Memory B cell (primary cell): ENCODE measurements at regions not wholly inside any gene's neighbourhood (a gene's known extent, or its start where the extent isn't known, plus 50 kb on each side); places are given as distances from the start of the nearest gene placed in this dataset.
"Not testable (repeated sequence)": the region's sequence is repeated elsewhere in the genome, so short reads cannot be mapped to it uniquely, and the experiment has no call there.

Experiments
- ATAC-seq: fragments of 150-1000 bp; cut with Tn5 transposase; 2 replicates; pipeline ENCODE4 v1.10.0; 2021; ENCODE audit warnings: low read depth, mild to moderate bottlenecking, moderate library complexity
- DNase-seq, 2 donors: peaks; one replicate each; pipeline ENCODE4 v3.0.0; 2022; ENCODE audit warnings: low spot score in 2 of 2
- H3K27ac Mint-ChIP-seq: one replicate; pipeline ENCODE4 v1.8.0; 2022; ENCODE audit warnings: mild to moderate bottlenecking, moderate library complexity, mixed read lengths
- H3K27me3 Mint-ChIP-seq: one replicate; pipeline ENCODE4 v1.8.0; 2022; ENCODE audit warnings: mixed read lengths
- H3K36me3 Mint-ChIP-seq: one replicate; pipeline ENCODE4 v1.8.0; 2022; ENCODE audit warnings: mild to moderate bottlenecking, mixed read lengths
- H3K4me1 Mint-ChIP-seq: one replicate; pipeline ENCODE4 v1.8.0; 2022; ENCODE audit warnings: mixed read lengths
- H3K4me3 Mint-ChIP-seq: one replicate; pipeline ENCODE4 v1.8.0; 2022; ENCODE audit warnings: mild to moderate bottlenecking, moderate library complexity, mixed read lengths
- H3K9me3 Mint-ChIP-seq: one replicate; pipeline ENCODE4 v1.8.0; 2022; ENCODE audit warnings: mixed read lengths

DNA sequence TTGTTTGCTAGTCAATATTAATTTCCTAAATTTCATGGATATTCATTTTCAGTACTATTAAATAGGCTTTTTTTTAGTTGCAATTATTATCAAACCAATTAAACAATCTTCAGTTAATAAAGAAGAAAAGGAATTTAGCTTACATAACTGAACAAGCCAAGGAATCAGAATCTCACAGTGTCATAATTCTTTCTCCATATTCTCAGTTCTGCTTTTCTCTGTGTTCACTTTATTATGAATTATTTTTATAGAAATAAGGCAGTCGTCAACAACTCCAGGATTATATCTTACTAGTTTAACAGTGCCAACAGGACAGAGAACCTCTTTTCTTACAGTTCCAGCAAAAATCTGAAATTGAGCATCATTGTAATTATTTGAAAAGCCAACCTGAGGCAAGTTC lies 221.7 kb downstream of the CGGBP1 start:
- Mint-ChIP-seq H3K9me3 (peaks cover 2% of the 10 kb centered on the region), H3K27ac (no peak overlapping the region), H3K36me3 (peaks cover 2% of the 10 kb centered on the region), H3K27me3 (no peaks in the 10 kb centered on the region), H3K4me1 (no peaks in the 10 kb centered on the region), H3K4me3 (no peak overlapping the region)
- ATAC-seq: no peak
- DNase-seq: no peak

DNA sequence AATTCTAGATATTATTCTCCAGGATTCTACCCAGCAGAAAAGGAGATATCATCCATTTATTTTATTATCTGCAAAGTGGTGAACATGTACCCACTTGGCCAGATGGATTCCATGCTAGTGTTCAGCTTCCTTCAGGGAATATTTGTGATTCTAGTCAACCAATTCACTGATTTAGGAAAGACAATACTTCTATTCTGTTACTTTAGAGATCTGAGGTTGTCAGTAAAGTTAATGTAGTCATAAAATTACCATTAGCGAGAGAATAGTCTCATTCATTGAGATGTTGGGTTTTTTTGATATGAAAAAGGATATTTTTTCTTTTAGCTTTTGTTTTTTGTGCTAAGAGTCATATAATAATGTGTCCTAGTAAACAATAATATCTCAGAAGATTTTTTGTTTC lies 222.8 kb downstream of the CGGBP1 start:
- no peak for ATAC-seq
- DNase-seq: no peak
- Mint-ChIP-seq H3K4me1 (no peaks in the 10 kb centered on the region), H3K9me3 (peaks cover 2% of the 10 kb centered on the region), H3K27me3 (no peaks in the 10 kb centered on the region), H3K4me3 (no peak overlapping the region), H3K27ac (no peak overlapping the region), H3K36me3 (peaks cover 2% of the 10 kb centered on the region)

DNA sequence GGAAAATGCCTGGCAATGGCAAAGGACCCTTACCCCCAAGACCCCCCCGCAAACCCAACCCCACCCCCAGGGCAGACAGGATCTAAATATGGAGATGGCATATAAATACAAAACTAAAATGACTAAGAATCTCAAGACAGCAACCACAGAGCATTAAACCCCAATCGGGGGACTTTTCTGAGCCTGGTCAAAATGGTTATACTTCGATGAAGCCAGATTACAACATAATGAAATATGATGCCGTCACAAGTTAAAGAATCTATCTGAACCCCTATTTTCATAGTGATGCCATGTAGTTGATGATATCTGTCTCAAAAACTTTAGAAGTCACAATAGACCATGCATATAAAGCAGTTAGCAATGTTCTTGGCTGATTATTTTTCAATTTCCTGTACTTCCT lies 223.6 kb downstream of the CGGBP1 start:
- Mint-ChIP-seq H3K27ac (no peak overlapping the region), H3K4me1 (no peaks in the 10 kb centered on the region), H3K36me3 (peaks cover 2% of the 10 kb centered on the region), H3K27me3 (no peaks in the 10 kb centered on the region), H3K4me3 (no peak overlapping the region), H3K9me3 (peaks cover 2% of the 10 kb centered on the region)
- DNase-seq (no peak), ATAC-seq (no peak)

DNA sequence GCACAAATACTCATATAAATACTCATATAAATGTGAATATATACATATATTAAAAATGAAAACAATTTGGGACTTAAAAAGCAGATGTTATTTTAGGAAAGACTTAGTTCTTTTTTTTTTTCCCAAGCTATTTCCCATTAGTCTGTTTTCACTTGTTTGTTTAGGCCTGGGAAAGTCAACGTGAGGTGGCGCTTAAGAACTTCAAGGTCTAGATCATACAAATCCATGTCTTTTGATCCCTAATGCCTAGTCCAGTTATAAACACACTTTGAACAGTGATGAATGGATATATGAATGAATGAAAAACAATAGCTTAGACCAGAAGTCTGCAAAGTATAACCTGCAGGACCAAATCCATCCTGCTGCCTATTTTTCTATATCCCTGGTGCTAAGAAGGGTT lies 224.5 kb downstream of the CGGBP1 start:
- Mint-ChIP-seq H3K4me1 (no peaks in the 10 kb centered on the region), H3K9me3 (no peaks in the 10 kb centered on the region), H3K36me3 (no peaks in the 10 kb centered on the region), H3K27ac (no peak overlapping the region), H3K4me3 (no peak overlapping the region), H3K27me3 (no peaks in the 10 kb centered on the region)
- DNase-seq (no peak), ATAC-seq (no peak)

DNA sequence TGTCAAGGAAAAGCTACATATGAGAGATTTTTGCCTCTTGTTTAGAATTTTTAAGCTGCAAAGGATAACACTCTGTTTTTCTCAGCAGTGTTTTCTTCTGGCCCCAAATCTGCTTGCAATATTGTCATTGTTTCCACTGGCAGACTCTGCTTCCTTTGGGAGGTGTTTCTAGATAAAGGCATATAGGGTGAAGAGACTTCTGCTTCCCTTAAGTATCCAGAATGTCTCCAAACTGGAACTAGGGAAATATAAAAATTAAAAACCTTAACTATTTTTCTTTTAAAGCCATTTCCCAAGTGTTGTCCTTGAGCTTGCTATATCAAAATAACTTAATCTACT lies 225.8 kb downstream of the CGGBP1 start:
- no peak for DNase-seq
- no peak overlapping the region for H3K27ac Mint-ChIP-seq
- no peaks in the 10 kb centered on the region for H3K27me3 Mint-ChIP-seq
- ATAC-seq: no peak
- no peak overlapping the region for H3K4me3 Mint-ChIP-seq
- no peaks in the 10 kb centered on the region for H3K36me3 Mint-ChIP-seq
- no peaks in the 10 kb centered on the region for H3K4me1 Mint-ChIP-seq
- H3K9me3 Mint-ChIP-seq: no peaks in the 10 kb centered on the region

DNA sequence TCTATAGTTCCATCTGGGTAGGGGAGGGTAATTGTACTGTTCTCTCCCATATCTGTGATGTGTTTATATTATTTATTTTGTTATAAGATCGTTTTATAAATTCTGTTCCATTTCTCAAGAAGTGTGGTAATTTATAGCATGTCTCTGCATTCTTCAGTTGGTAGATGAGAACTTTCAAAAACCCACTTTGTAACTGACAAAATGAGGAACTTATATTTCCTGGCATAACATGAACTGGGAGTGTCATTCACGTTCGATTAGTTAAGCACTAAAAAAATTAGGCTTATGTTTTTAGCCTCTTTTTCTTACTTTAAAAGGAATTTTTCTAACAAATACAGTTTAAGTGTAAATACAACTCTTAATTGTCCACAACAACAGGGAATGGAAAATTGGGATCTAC lies 230.8 kb downstream of the CGGBP1 start:
- no peak for DNase-seq
- no peaks in the 10 kb centered on the region for H3K4me1 Mint-ChIP-seq
- no peaks in the 10 kb centered on the region for H3K36me3 Mint-ChIP-seq
- H3K9me3 Mint-ChIP-seq: no peaks in the 10 kb centered on the region
- H3K27me3 Mint-ChIP-seq: peaks cover 3% of the 10 kb centered on the region
- no peak for ATAC-seq
- H3K27ac Mint-ChIP-seq: no peak overlapping the region
- H3K4me3 Mint-ChIP-seq: no peak overlapping the region

DNA sequence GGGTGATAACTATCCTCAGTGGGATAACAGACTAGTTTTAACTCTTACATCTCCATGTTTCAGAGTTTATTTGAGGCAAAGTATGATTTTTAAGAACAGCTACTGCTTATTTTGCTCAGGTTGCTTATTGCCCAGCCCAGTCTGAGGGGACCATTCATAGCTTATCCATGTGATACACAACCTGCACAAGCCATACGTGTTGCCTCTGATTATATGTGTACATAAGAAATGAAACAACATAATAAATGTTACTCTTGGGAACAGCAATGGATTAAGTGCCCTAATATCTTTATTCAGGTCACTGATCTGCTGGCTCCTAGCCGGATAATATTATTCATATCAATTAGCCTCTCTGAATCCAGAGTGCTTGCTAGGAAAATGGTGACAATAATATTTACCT lies 236.2 kb downstream of the CGGBP1 start:
- H3K9me3 Mint-ChIP-seq: no peaks in the 10 kb centered on the region

DNA sequence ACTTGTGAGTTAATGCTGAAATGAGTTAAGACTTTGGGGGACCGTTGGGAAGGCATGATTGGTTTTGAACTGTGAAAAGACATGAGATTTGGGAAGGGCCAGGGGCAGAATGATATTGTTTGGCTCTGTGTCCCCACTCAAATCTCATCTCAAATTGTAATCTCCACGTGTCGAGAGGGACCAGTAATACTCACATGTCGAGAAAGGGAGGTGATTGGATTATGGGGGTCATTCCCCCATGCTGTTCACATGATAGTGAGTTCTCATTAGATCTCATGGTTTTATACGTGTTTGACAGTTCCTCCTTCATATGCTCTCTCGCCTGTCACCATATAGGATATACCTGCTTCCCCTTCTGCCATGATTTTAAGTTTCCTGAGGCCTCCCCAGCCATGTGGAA lies 245.3 kb downstream of the CGGBP1 start:
- not testable (repeated sequence) for H3K4me3 Mint-ChIP-seq, ATAC-seq, H3K4me1 Mint-ChIP-seq, H3K9me3 Mint-ChIP-seq, H3K36me3 Mint-ChIP-seq, H3K27me3 Mint-ChIP-seq, H3K27ac Mint-ChIP-seq, DNase-seq

More for the DNA sequence above, 236.2 kb downstream of the CGGBP1 start:
- Mint-ChIP-seq H3K27me3 (peaks cover 3% of the 10 kb centered on the region), H3K4me3 (no peak overlapping the region), H3K4me1 (no peaks in the 10 kb centered on the region), H3K36me3 (no peaks in the 10 kb centered on the region), H3K27ac (no peak overlapping the region)
- ATAC-seq (no peak), DNase-seq (no peak)

DNA sequence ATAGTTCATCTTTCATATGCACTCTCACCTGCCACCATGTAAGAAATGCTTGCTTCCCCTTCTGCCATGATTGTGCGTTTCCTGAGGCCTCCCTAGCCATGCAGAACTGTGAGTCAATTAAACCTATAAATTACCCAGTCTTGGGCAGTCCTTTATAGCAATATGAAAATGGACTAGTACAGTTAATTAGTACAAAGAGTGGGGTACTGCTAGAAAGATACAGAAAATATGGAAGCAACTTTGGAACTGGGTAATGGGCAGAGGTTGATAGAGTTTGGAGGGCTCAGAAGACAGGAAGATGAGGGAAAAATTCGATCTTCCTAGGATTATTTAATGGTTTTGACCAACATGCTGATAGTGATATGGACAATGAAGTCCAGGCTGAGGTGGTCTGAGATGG lies 246.9 kb downstream of the CGGBP1 start:
- H3K4me3 Mint-ChIP-seq: no peak overlapping the region
- no peaks in the 10 kb centered on the region for H3K36me3 Mint-ChIP-seq
- peaks cover 4% of the 10 kb centered on the region for H3K9me3 Mint-ChIP-seq

DNA sequence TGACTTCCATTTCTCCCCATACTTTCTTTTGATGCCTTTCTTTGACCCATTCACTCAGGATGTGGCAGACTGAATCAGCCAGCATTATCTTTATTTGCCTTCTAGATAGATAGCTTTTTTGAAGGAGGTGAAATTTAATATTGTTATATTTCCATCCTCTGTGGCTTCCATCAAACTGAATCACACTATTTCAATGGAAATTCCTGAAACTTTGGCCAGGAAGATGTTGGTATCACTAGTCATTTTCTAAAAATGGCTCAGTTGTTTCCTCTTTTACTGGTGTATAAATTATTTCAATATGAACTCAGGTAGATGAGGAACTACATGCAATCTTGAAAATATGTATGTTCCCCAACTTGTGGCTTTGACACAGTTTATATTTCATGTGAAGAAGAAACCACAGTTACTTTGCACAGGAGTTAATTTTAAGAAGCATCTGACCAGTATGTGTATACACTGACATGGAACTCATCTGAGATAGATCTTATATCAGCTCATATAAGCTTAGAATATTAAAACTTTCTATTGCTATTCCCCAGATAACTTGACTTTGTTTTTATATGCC lies 248.3 kb downstream of the CGGBP1 start:
- no peaks in the 10 kb centered on the region for H3K36me3 Mint-ChIP-seq
- no peak for DNase-seq
- no peaks in the 10 kb centered on the region for H3K4me1 Mint-ChIP-seq
- no peak overlapping the region for H3K4me3 Mint-ChIP-seq
- H3K27ac Mint-ChIP-seq: no peak overlapping the region
- no peak for ATAC-seq
- H3K9me3 Mint-ChIP-seq: peaks cover 4% of the 10 kb centered on the region
- no peaks in the 10 kb centered on the region for H3K27me3 Mint-ChIP-seq

More for the DNA sequence above, 246.9 kb downstream of the CGGBP1 start:
- H3K4me1 Mint-ChIP-seq: no peaks in the 10 kb centered on the region
- DNase-seq (no peak), ATAC-seq (no peak)
- no peaks in the 10 kb centered on the region for H3K27me3 Mint-ChIP-seq
- H3K27ac Mint-ChIP-seq: no peak overlapping the region

DNA sequence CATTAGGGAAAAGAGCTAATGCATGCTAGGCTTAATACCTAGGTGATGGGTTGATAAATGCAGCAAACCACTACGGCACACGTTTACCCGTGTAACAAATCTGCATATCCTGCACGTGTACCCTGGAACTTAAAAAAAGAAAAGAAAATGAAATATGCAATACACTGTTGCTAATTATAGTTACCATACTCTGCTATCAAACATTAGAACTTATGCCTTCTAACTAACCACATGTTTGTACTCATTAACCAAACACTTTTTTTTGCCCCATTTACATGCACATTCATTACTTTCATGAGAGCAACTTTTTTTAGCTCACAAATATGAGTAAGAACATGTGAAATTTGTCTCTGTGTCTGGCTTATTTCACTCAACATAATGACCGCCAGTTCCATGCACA lies 253.1 kb downstream of the CGGBP1 start:
- no peaks in the 10 kb centered on the region for H3K36me3 Mint-ChIP-seq
- ATAC-seq (no peak), DNase-seq (no peak)
- no peak overlapping the region for H3K4me3 Mint-ChIP-seq
- H3K27me3 Mint-ChIP-seq: peaks cover 3% of the 10 kb centered on the region
- peaks cover 1% of the 10 kb centered on the region for H3K9me3 Mint-ChIP-seq
- H3K27ac Mint-ChIP-seq: no peak overlapping the region
- H3K4me1 Mint-ChIP-seq: no peaks in the 10 kb centered on the region

DNA sequence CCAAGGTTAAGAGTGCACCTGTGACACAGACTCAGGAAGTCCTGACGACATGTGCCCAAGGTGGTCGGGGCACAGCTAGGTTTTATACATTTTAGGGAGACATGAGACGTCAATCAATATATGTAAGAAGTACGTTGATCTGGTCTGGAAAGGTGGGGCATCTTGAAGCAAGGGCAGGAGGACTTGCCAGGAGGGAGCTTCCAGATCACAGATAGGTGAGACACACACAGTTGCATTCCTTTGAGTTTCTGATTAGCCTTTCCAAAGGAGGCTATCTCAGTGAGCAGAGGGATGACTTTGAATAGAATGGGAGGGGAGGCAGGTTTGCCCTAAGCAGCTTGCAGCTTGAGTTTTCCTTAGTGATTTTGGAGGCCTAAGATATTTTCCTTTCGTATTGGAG lies 257.4 kb downstream of the CGGBP1 start:
- H3K4me3 Mint-ChIP-seq: no peak overlapping the region

DNA sequence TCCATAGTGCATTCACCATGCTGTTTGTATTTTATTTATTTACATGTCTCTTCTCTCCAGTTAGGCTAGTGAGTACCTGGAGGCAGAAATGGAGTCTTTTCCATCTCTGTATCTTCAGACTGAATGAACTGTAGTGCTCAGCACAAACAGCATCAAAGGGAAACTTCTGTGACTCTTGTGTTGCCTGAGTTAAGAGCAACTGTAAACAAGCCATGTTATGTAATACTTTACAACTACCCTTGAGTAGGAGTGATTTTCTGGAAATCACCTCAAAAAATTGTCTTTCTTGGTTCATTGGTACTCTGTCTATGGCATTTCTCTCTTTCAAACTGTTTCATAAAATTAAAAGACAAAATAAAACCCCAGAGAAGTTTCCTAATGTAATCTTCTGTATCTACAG lies 258.3 kb downstream of the CGGBP1 start:
- ATAC-seq (no peak), DNase-seq (no peak)
- Mint-ChIP-seq H3K36me3 (no peaks in the 10 kb centered on the region), H3K4me1 (peaks cover 4% of the 10 kb centered on the region), H3K9me3 (peaks cover 1% of the 10 kb centered on the region), H3K4me3 (no peak overlapping the region), H3K27ac (no peak overlapping the region), H3K27me3 (peaks cover 14% of the 10 kb centered on the region)

More for the DNA sequence above, 257.4 kb downstream of the CGGBP1 start:
- Mint-ChIP-seq H3K27ac (no peak overlapping the region), H3K27me3 (peaks cover 8% of the 10 kb centered on the region), H3K4me1 (peaks cover under 1% of the 10 kb centered on the region), H3K9me3 (peaks cover 1% of the 10 kb centered on the region), H3K36me3 (no peaks in the 10 kb centered on the region)
- DNase-seq (no peak), ATAC-seq (no peak)

DNA sequence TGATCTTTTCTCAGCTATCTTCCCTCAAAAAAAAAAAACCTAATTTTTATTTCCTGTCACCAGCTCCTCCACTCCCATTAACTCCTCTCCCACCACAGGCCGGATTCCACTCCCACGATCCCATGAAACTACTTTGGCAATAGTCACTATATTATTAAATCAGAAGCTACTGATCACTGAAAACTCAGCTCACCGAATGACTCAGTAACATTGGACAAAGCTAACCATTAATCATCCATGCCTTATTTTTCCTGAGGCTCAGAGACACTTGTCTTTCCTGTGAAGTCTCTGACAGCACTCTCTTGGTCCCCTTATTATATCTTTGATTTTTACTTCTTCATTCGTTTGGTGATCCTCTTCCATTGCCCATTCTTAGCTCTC lies 260.2 kb downstream of the CGGBP1 start:
- Mint-ChIP-seq H3K4me3 (no peak overlapping the region), H3K36me3 (no peaks in the 10 kb centered on the region), H3K27ac (no peak overlapping the region), H3K9me3 (peaks cover 1% of the 10 kb centered on the region), H3K4me1 (peaks cover 5% of the 10 kb centered on the region), H3K27me3 (peaks cover 16% of the 10 kb centered on the region)
- DNase-seq: no peak
- ATAC-seq: no peak

DNA sequence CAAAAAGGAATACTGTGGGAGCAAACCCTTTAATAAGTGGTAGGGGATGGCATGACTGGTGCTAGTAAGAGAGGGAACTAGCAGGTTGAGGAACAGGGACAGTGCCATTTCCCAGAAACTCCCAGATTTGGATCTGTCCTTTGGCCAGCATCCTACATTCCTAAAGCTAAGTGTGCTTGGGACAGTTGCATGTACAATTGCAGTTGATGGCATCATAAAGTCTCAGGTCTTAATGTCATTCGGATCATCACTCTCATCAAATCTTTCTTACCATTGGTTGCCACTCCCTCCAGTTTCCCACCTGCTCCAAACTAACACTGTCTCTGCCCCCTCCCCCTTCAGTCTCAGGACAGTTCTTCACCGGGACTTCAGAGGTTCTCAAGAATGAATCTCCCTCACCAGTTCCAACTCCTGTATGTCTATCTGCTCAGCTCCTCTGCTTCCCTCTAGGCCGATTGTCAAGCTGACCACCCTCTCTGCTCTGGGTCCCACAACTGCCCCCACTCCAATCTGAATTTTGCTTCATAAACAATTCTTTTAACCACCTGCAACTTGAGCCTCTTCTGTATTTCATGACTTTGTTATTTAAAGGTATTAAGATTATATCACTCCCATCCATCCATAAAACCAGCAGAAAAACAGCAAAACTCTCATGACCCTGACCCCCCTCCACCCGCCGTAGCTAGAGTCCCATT lies 260.8 kb downstream of the CGGBP1 start:
- peaks cover 19% of the 10 kb centered on the region for H3K27me3 Mint-ChIP-seq

More for the DNA sequence above, 260.8 kb downstream of the CGGBP1 start:
- H3K4me1 Mint-ChIP-seq: peaks cover 10% of the 10 kb centered on the region
- DNase-seq: no peak
- ATAC-seq: no peak
- peaks cover 1% of the 10 kb centered on the region for H3K9me3 Mint-ChIP-seq
- H3K4me3 Mint-ChIP-seq: no peak overlapping the region
- H3K36me3 Mint-ChIP-seq: no peaks in the 10 kb centered on the region
- H3K27ac Mint-ChIP-seq: no peak overlapping the region
